ENCODE measurements at regions not wholly inside any gene's neighbourhood (a gene's known extent, or its start where the extent isn't known, plus 50 kb on each side); places are given as distances from the start of the nearest gene placed in this dataset.

DNA sequence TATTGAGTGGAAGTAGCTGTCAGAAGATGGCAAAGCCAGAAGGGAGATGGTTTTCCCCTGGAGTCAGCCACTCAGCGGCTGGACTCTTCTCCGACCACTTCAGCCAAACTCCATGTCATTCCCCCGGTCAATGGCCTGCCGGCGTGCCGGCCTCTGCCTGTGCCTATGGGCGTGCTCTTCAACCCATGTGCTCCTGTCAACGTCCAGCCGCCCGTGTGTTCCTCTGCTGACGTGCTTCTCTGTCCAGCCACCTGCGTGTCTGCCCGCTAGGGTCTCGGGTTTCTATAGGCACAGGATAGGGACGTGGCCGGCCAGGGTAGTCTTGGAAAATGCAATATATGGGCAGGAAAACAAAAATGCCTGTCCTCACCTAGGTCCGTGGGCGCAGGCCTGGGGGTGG is 77.7 kb upstream of the RUFY1 start:
- no peak for TF ChIP-seq POLR2A (IDR thresholded peaks at IDR 0.05; ENCODE audit: low read length)
- no peak for TF ChIP-seq GATA1 (IDR thresholded peaks at IDR 0.05; ENCODE audit: low read depth, low read length)
